ENCODE measurements at regions not wholly inside any gene's neighbourhood (a gene's known extent, or its start where the extent isn't known, plus 50 kb on each side); places are given as distances from the start of the nearest gene placed in this dataset.

DNA sequence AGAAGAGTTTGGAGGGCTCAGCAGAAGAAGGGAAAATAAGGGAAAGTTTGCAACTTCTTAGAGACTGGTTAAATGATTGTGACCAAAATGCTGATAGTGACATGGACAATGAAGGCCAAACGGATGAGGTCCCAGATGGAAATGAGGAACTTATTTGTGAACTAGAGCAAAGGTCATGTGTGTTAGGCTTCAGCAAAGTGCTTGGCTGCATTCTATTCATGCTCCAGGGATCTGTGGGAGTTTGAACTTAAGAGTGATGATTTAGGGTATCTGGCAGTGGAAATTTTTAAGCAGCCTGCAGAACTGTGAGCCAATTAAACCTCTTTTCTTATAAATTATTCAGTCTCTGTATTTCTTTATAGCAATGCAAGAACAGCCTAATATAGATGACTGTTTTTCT lies 88.9 kb upstream of the ARHGAP5 start:
- no peak overlapping the region for H3K4me2 ChIP-seq (ENCODE audit: low read length)
- H3K4me3 ChIP-seq (ENCODE audit: low read length), result no peak overlapping the region
- no peaks in the 10 kb centered on the region for H3K27me3 ChIP-seq (ENCODE audit: control insufficient read depth, insufficient read depth, low read length)
- no peak overlapping the region for H3K9ac ChIP-seq (ENCODE audit: low read depth, low read length)
- no peaks in the 10 kb centered on the region for H3K9me3 ChIP-seq (replicated peaks; ENCODE audit: low read length)
- H3K36me3 ChIP-seq (ENCODE audit: insufficient read depth, low read length), result no peaks in the 10 kb centered on the region
- peaks cover 27% of the 10 kb centered on the region for H3K4me1 ChIP-seq (ENCODE audit: control insufficient read depth, insufficient read depth, low read length)

DNA sequence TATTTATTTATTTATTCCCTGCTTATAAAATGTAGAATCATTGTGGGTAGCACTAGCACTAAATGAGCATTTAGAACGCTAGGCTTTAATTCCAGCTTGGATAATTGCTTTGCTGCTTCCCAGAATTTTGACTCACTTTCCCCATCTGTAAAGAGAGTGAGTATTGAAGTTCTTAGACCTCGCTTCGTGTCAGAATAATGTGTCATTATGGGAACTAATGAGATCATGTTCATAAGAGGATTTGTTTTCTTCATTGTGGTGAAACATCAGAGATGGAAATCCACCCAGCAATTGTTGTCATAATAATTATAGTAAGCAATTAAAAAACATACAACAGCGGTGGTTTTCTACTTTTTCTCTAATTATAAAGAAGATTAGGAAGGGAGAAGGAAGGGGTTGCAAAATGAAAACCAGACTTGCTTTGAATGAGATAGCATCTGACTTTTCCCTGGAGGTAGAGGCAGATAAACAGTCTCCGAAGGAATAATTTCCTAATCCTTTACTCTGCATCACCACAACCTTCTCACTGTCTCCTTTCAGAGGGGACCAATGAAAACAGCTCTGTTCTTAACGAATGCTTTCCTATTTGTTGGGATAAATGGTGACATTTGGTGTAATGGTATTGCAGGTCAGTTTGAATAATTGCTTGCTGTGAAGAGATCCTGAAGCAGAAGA lies 86.8 kb upstream of the ARHGAP5 start:
- peak overlapping the region; percentile 5 for H3K9ac ChIP-seq (ENCODE audit: low read depth, low read length)
- no peaks in the 10 kb centered on the region for H3K36me3 ChIP-seq (ENCODE audit: insufficient read depth, low read length)
- H3K4me1 ChIP-seq (ENCODE audit: control insufficient read depth, insufficient read depth, low read length), result peaks cover 41% of the 10 kb centered on the region
- no peak overlapping the region for H3K4me3 ChIP-seq (ENCODE audit: low read length)
- peak overlapping the region; percentile 12 for H3K4me2 ChIP-seq (ENCODE audit: low read length)
- no peaks in the 10 kb centered on the region for H3K9me3 ChIP-seq (replicated peaks; ENCODE audit: low read length)
- no peaks in the 10 kb centered on the region for H3K27me3 ChIP-seq (ENCODE audit: control insufficient read depth, insufficient read depth, low read length)

DNA sequence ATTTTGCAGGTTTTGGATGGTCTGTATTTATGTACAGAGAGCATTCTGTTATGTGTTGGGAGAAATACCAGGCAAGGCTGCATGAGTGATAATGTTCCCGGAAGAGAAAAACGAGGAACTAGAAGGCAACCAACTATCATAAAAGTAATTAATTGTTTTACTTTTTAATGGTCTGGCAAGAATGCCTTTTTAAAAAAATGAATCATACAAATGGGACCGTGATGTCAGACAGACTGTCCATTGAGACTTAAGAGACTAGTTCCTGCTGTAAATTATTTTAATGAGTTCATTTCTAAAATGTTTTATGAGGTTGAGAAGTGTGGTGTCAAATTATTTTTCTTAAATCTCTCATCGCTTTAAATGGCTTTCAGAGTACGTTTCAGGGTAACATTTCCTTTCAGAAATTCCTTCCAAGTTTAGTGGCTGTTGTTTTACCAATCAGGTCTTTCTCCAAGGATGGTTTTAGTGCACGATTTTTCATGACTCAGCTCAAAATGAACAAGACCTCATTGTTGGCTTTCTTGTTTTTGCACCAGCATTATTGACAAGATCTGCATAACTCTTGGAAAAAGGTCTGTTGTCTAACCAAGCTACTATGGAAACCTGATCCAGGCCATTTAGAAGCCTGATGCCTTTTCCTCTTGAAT lies 86.1 kb upstream of the ARHGAP5 start:
- Histone ChIP-seq H3K4me2 (ENCODE audit: low read length) (peak overlapping the region; percentile 25), H3K4me3 (ENCODE audit: low read length) (no peak overlapping the region), H3K27me3 (ENCODE audit: control insufficient read depth, insufficient read depth, low read length) (no peaks in the 10 kb centered on the region), H3K4me1 (ENCODE audit: control insufficient read depth, insufficient read depth, low read length) (peaks cover 41% of the 10 kb centered on the region), H3K36me3 (ENCODE audit: insufficient read depth, low read length) (no peaks in the 10 kb centered on the region), H3K9ac (ENCODE audit: low read depth, low read length) (peak overlapping the region; percentile 23), H3K9me3 (replicated peaks; ENCODE audit: low read length) (no peaks in the 10 kb centered on the region)

DNA sequence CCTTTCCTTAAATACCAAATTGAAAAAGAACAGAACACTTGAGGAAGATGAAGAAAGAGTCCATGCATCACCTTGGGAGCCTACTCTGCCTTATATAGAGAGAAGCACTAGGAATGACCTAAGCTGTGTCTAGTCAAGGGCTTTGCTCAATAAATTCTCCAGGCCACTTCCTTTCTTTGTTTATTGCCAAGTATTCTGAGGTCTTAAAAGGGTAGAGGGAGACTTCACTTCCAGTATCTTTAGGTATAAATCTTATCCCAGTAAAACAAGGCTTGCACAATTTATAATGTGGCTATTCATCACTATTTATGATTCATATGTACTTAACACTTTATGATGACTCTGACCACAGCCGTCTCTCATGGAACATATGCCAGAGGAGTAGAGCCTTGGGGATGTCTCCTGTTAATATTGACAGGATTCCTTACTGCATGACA lies 85.1 kb upstream of the ARHGAP5 start:
- Histone ChIP-seq H3K4me1 (ENCODE audit: control insufficient read depth, insufficient read depth, low read length) (peaks cover 41% of the 10 kb centered on the region), H3K27me3 (ENCODE audit: control insufficient read depth, insufficient read depth, low read length) (no peaks in the 10 kb centered on the region), H3K9me3 (replicated peaks; ENCODE audit: low read length) (no peaks in the 10 kb centered on the region), H3K4me3 (ENCODE audit: low read length) (no peak overlapping the region), H3K9ac (ENCODE audit: low read depth, low read length) (peak overlapping the region; percentile 23), H3K36me3 (ENCODE audit: insufficient read depth, low read length) (no peaks in the 10 kb centered on the region), H3K4me2 (ENCODE audit: low read length) (peak overlapping the region; percentile 25)

DNA sequence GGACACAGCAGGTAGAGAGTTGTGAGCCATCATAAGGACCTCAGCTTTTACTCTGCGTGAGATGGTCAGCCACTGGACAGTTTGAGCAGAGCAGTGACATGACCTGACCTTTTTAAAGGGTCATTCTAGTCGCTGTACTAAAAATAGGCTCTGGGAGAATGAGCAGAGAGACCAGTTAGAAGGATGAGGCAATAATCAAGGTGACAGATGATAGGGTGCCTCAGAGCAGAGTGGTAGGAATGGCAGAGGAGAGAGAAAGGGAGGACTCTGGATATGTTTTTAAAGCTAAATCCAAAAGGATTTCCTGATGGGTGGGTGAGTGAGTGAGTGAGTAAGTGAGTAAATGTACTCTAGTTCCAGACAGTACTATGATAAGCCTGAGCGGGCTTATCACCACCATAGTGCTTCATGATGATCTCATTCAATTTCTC lies 83.6 kb upstream of the ARHGAP5 start:
- Histone ChIP-seq H3K9ac (ENCODE audit: low read depth, low read length) (no peak overlapping the region), H3K36me3 (ENCODE audit: insufficient read depth, low read length) (no peaks in the 10 kb centered on the region), H3K4me2 (ENCODE audit: low read length) (no peak overlapping the region), H3K4me3 (ENCODE audit: low read length) (no peak overlapping the region), H3K4me1 (ENCODE audit: control insufficient read depth, insufficient read depth, low read length) (peaks cover 52% of the 10 kb centered on the region), H3K9me3 (replicated peaks; ENCODE audit: low read length) (no peaks in the 10 kb centered on the region), H3K27me3 (ENCODE audit: control insufficient read depth, insufficient read depth, low read length) (no peaks in the 10 kb centered on the region)

DNA sequence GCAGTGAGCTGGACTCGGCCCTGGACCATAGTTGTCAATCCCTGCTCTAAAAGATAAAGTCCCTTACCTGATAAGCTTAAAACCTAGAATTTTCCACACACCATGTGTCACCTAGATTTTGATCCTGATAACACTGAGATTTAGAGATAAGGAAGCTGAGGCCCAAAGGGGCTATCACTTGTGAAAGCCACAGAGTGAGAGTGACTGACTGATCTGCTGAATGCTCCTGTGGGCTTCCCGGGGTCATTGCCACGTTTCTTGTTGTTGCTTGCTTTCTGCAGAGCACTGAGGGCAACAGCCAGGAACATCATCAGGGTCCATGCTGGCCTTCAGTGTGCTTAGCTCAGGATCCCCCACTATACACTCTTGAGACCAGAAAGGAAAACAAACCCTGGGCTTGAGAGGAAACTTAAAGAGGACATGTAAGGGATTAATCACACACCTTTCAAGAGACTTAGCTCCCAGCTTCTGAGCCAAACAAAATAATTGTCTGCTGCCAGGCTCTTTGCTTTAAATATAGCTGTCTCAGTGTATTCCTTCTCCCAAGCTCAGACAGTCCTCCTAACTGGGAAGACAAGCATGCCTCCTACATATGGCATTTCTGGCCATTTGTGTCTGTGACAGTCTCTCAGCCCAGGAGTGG lies 82.6 kb upstream of the ARHGAP5 start:
- Histone ChIP-seq H3K27me3 (ENCODE audit: control insufficient read depth, insufficient read depth, low read length) (no peaks in the 10 kb centered on the region), H3K9me3 (replicated peaks; ENCODE audit: low read length) (no peaks in the 10 kb centered on the region)

DNA sequence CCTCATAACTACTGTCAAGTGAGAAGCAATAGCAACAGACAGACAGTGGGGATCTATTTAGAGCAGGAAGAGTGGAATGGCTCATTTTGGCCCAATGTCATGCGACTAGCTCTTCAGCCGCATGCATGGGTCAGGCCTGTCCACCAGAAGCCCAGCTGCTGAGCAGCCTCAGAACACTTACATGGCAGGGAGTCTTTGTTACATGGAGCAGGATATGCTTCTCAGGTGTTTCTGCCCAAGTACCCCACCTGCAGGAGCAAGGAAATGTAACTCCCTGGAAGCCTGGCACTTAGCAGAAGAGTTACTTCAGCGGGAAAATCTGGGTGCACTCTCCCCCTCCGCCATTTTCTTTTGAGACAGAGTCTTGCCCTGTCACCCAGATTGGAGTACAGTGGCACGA lies 73.5 kb upstream of the ARHGAP5 start:
- Histone ChIP-seq H3K9ac (ENCODE audit: low read depth, low read length) (no peak overlapping the region), H3K27me3 (ENCODE audit: control insufficient read depth, insufficient read depth, low read length) (no peaks in the 10 kb centered on the region)

More for the DNA sequence above, 82.6 kb upstream of the ARHGAP5 start:
- Histone ChIP-seq H3K4me3 (ENCODE audit: low read length) (no peak overlapping the region), H3K4me1 (ENCODE audit: control insufficient read depth, insufficient read depth, low read length) (peaks cover 52% of the 10 kb centered on the region), H3K4me2 (ENCODE audit: low read length) (no peak overlapping the region), H3K9ac (ENCODE audit: low read depth, low read length) (no peak overlapping the region), H3K36me3 (ENCODE audit: insufficient read depth, low read length) (no peaks in the 10 kb centered on the region)

DNA sequence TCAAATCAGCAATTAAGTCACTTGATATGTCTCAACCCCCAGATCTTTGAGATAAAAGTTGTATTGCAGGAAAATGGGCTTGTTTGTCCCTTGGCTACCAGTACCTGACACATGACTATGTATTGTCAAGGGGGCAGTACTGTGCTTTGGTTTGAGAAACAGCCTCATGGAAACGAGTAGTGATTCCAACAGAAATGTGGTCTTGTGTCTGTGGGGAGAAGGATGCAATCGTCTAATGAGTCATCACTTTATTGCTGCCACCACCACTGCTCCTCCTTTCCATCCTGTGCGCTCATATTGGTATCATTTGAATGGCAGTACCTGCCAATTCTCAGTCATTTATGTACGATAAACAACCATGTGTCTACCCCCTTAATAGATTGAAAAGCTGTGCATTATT lies 72.8 kb upstream of the ARHGAP5 start:
- Histone ChIP-seq H3K36me3 (ENCODE audit: insufficient read depth, low read length) (no peaks in the 10 kb centered on the region), H3K9me3 (replicated peaks; ENCODE audit: low read length) (no peaks in the 10 kb centered on the region), H3K4me3 (ENCODE audit: low read length) (no peak overlapping the region), H3K4me2 (ENCODE audit: low read length) (no peak overlapping the region), H3K4me1 (ENCODE audit: control insufficient read depth, insufficient read depth, low read length) (no peaks in the 10 kb centered on the region), H3K27me3 (ENCODE audit: control insufficient read depth, insufficient read depth, low read length) (no peaks in the 10 kb centered on the region), H3K9ac (ENCODE audit: low read depth, low read length) (no peak overlapping the region)

More for the DNA sequence above, 73.5 kb upstream of the ARHGAP5 start:
- Histone ChIP-seq H3K4me1 (ENCODE audit: control insufficient read depth, insufficient read depth, low read length) (no peaks in the 10 kb centered on the region), H3K36me3 (ENCODE audit: insufficient read depth, low read length) (no peaks in the 10 kb centered on the region), H3K4me2 (ENCODE audit: low read length) (no peak overlapping the region), H3K9me3 (replicated peaks; ENCODE audit: low read length) (no peaks in the 10 kb centered on the region), H3K4me3 (ENCODE audit: low read length) (no peak overlapping the region)

DNA sequence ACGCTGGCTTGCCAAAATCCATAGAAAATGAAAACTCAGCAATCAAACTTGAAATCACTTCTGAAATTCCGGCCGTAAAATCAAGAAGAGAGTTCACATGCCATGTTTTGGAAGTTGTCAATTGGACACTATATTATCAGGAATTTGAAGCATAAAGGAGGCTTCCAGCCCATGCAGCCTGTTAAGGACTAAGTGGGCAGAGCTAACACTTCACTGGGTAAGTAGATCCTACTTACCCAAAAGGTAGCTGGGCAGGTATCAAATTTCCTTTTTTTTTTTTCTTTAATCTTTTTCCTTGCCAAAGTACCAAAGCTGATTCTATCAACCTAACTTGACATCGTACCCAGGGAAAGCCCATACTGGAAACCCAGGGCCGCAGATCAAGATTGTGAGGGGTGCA lies 71.5 kb upstream of the ARHGAP5 start:
- Histone ChIP-seq H3K9ac (ENCODE audit: low read depth, low read length) (no peak overlapping the region), H3K4me2 (ENCODE audit: low read length) (no peak overlapping the region), H3K27me3 (ENCODE audit: control insufficient read depth, insufficient read depth, low read length) (no peaks in the 10 kb centered on the region), H3K4me1 (ENCODE audit: control insufficient read depth, insufficient read depth, low read length) (peaks cover 5% of the 10 kb centered on the region), H3K36me3 (ENCODE audit: insufficient read depth, low read length) (no peaks in the 10 kb centered on the region), H3K9me3 (replicated peaks; ENCODE audit: low read length) (no peaks in the 10 kb centered on the region), H3K4me3 (ENCODE audit: low read length) (no peak overlapping the region)

DNA sequence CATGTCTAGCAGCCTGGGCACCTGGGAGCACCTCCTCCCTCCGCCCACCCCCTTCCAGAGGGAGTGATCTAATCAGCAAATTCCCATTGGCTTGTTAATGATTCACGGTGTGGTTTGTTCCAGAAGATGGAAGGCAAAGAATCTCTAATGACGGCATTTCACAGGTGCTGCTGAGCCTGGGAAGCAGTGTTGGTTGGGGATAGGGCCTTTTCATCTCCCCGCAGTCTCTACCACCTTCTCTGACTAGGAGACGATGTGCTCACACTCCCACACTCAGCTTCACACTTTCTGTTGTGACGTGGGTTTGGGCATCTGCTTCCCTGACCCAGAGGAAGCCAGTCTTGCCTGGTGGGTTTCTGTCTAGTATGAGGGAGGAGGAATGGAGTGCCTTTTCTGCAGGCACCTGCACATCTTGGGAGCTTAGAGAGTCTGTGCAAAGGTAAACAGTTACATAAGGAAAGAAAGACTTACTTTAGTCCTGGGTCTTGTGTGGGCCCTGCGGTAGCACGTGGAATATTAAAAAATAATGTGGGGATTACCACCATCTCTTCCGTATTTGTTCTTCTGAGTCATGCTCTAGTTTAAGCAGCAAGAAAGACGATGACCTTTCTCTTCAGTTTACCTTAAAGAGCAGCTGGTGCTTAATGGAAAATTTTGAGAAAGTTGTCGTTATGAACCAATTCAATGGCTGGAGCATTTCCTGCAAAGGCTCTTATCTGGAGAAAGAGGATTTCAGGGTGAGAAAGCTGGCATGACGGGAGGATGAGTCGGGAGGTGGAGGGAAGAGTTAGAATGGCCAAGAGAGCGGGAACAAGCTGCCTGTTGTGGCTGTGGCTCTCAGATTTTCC lies 70.6 kb upstream of the ARHGAP5 start:
- Histone ChIP-seq H3K4me2 (ENCODE audit: low read length) (no peak overlapping the region), H3K9ac (ENCODE audit: low read depth, low read length) (no peak overlapping the region), H3K27me3 (ENCODE audit: control insufficient read depth, insufficient read depth, low read length) (no peaks in the 10 kb centered on the region), H3K4me3 (ENCODE audit: low read length) (no peak overlapping the region), H3K9me3 (replicated peaks; ENCODE audit: low read length) (no peaks in the 10 kb centered on the region), H3K4me1 (ENCODE audit: control insufficient read depth, insufficient read depth, low read length) (peaks cover 10% of the 10 kb centered on the region), H3K36me3 (ENCODE audit: insufficient read depth, low read length) (no peaks in the 10 kb centered on the region)

DNA sequence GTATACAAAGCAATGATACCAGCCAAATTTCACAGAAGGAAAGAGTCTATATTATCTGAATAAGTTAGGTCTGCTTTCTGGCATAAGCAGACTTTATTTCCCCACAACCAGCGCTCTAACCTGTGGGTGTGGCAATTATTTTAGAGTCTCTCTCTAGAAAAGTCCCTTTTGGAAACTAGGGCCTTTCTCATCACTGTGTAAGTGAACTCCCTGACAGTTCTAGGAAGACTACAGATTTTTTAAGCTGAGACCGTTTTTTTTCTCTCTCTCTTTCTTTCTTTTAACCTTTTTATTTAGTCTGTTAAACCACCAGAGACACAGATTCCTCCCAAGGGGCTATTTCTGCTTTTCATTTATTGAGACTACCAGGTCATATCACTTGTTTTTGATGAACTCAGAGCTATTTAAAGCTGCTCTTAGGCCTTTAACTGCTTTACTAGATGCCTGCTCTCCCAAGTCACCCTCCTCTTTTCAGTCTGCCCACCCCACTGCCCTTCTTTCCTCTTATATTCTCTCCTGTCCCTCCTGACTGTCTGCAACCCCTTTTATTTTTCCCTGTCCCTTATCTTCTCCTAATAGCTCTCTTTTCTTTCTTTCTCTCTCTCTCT lies 69.2 kb upstream of the ARHGAP5 start:
- no peaks in the 10 kb centered on the region for H3K27me3 ChIP-seq (ENCODE audit: control insufficient read depth, insufficient read depth, low read length)
- H3K4me1 ChIP-seq (ENCODE audit: control insufficient read depth, insufficient read depth, low read length), result peaks cover 10% of the 10 kb centered on the region
- no peak overlapping the region for H3K4me3 ChIP-seq (ENCODE audit: low read length)
- no peaks in the 10 kb centered on the region for H3K9me3 ChIP-seq (replicated peaks; ENCODE audit: low read length)
- no peak overlapping the region for H3K9ac ChIP-seq (ENCODE audit: low read depth, low read length)
- no peak overlapping the region for H3K4me2 ChIP-seq (ENCODE audit: low read length)
- H3K36me3 ChIP-seq (ENCODE audit: insufficient read depth, low read length), result no peaks in the 10 kb centered on the region

All from skeletal muscle satellite cell (primary cell).